HCT116 (cell line): ENCODE measurements at regions not wholly inside any gene's neighbourhood (a gene's known extent, or its start where the extent isn't known, plus 50 kb on each side); places are given as distances from the start of the nearest gene placed in this dataset.

Source experiments
- CTCF ChIP-seq, 3 experiments: fragments of 200-600 bp in 1 of 3; sonication (generic) in 1 of 3; IDR thresholded peaks in 2 of 3; conservative IDR thresholded peaks in 1 of 3; 2 replicates each; pipeline ENCODE4 v1.5.1; 2012 to 2017; ENCODE audit warnings: low read depth in 2 of 3, low read length in 2 of 3, antibody characterized with exemption in 1 of 3, borderline replicate concordance in 1 of 3, control low read depth in 1 of 3, mild to moderate bottlenecking in 1 of 3, mixed read lengths in 1 of 3, mixed run types in 1 of 3, moderate library complexity in 1 of 3; ENCODE audit not compliant: insufficient read depth in 1 of 3
- EZH2 ChIP-seq: fragments of 200-600 bp; sonication (generic); IDR thresholded peaks from 2 replicates; pipeline ENCODE4 v1.6.1; 2017; ENCODE audit warnings: antibody characterized with exemption, mixed run types
- FOSL1 ChIP-seq: IDR thresholded peaks from 2 replicates; pipeline ENCODE4 v1.6.1; 2012; ENCODE audit warnings: low read depth
- ZNF274 ChIP-seq: fragments of 200-500 bp; sonication (Bioruptor generic); IDR thresholded peaks from 2 replicates; pipeline ENCODE4 v1.6.1; 2014; ENCODE audit warnings: mild to moderate bottlenecking, low read depth, low read length, inconsistent platforms
- TF ChIP-seq, protein P1 (sequence below): IDR thresholded peaks from 2 replicates; pipeline ENCODE4 v1.6.1; 2012

DNA sequence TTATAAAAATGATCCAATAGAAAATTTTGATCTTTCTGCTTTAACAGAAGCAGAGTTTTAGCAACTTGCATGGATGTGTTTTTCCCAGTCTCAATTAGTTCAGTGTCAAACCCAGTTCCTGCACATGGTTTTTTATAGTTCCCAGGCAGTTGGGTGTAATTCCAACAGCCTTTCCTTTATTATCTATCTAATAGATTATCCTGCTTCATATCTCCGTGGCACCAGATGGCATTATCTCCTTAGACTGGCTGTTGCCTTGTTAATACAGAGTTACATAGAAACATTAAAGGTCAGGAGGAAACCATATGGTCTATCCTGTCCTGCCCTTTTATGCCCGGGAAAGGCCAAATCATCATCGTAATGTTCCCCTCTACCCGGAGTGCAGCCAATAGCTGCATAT lies 400.9 kb upstream of the SMIM21 start:
- no peak for TF ChIP-seq CTCF (IDR thresholded peaks at IDR 0.05 in 2 of 3, conservative IDR thresholded peaks at IDR 0.05 in 1 of 3; ENCODE audit: borderline replicate concordance in 1 of 3, insufficient read depth in 1 of 3, low read depth in 2 of 3, low read length in 2 of 3)
- TF ChIP-seq EZH2 = no peak
- no peak for TF ChIP-seq ZNF274
- TF ChIP-seq, protein P1, sequence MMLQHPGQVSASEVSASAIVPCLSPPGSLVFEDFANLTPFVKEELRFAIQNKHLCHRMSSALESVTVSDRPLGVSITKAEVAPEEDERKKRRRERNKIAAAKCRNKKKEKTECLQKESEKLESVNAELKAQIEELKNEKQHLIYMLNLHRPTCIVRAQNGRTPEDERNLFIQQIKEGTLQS = no peak
- no peak for TF ChIP-seq FOSL1
